PC-9 (cell line): ENCODE measurements at regions not wholly inside any gene's neighbourhood (a gene's known extent, or its start where the extent isn't known, plus 50 kb on each side); places are given as distances from the start of the nearest gene placed in this dataset.

Source experiments
- BruUV-seq: library from RNA; stranded (reverse); fragments of 400-500 nt; replicated peaks from 2 replicates; lab custom pipeline; 2021; lab: Mats Ljungman, UMichigan
- CTCF ChIA-PET: fragments of 300-600 bp; sonication (Branson Sonifier 250); formaldehyde crosslinking; loops from one replicate; lab custom pipeline; 2022; ENCODE audit warnings: antibody characterized with exemption; lab: Charles Lee
- POLR2A ChIA-PET: fragments of 300-600 bp; sonication (Branson Sonifier 250); formaldehyde crosslinking; loops from one replicate; lab custom pipeline; 2022; ENCODE audit warnings: antibody characterized with exemption; ENCODE audit not compliant: unreplicated experiment; lab: Charles Lee
- DNase-seq, 2 experiments: peaks; one replicate each; pipeline versions ENCODE4 v3.0.0 to v3.0.0-alpha.2; 2015 to 2022; ENCODE audit warnings: mixed read lengths in 1 of 2
- H2AFZ ChIP-seq: fragments of 200-600 bp; sonication (generic); 2 replicates; pipeline ENCODE4 v1.8.1; 2017; ENCODE audit warnings: antibody characterized with exemption
- H3F3A ChIP-seq: fragments of 200-600 bp; sonication (generic); 2 replicates; pipeline ENCODE4 v1.8.1; 2017; ENCODE audit warnings: antibody characterized with exemption, mild to moderate bottlenecking, low read depth; ENCODE audit not compliant: insufficient read depth
- H3K27ac ChIP-seq: fragments of 200-600 bp; sonication (generic); 2 replicates; pipeline ENCODE4 v1.6.1; 2016; ENCODE audit warnings: mixed run types
- H3K27me3 ChIP-seq: fragments of 200-600 bp; sonication (generic); 2 replicates; pipeline ENCODE4 v1.6.1; 2016; ENCODE audit warnings: low read depth, mixed run types; ENCODE audit not compliant: insufficient read depth
- H3K36me3 ChIP-seq: fragments of 200-600 bp; sonication (generic); 2 replicates; pipeline ENCODE4 v1.6.1; 2016; ENCODE audit warnings: low read depth, mixed run types
- H3K4me1 ChIP-seq: fragments of 200-600 bp; sonication (generic); replicated peaks from 2 replicates; pipeline ENCODE4 v1.6.1; 2016; ENCODE audit warnings: mixed run types; ENCODE audit not compliant: insufficient read depth
- H3K4me2 ChIP-seq: fragments of 200-600 bp; sonication (generic); 2 replicates; pipeline ENCODE4 v1.6.1; 2017; ENCODE audit warnings: mixed run types
- H3K4me3 ChIP-seq: fragments of 200-600 bp; sonication (generic); 2 replicates; pipeline ENCODE4 v1.6.1; 2016; ENCODE audit warnings: mixed run types
- H3K79me2 ChIP-seq: fragments of 200-600 bp; sonication (generic); 2 replicates; pipeline ENCODE4 v1.6.1; 2017; ENCODE audit warnings: low read depth, mixed run types
- H3K9me2 ChIP-seq: fragments of 200-600 bp; sonication (generic); 2 replicates; pipeline ENCODE4 v1.8.1; 2017; ENCODE audit warnings: mild to moderate bottlenecking; ENCODE audit not compliant: insufficient read depth
- H3K9me3 ChIP-seq: fragments of 200-600 bp; sonication (generic); 2 replicates; pipeline ENCODE4 v1.8.1; 2016; ENCODE audit warnings: low read depth; ENCODE audit not compliant: insufficient read depth
- H4K20me1 ChIP-seq: fragments of 200-600 bp; sonication (generic); 2 replicates; pipeline ENCODE4 v1.8.1; 2017; ENCODE audit not compliant: insufficient read depth
- CTCF ChIP-seq: fragments of 200-600 bp; sonication (generic); conservative IDR thresholded peaks from 2 replicates; pipeline ENCODE4 v1.6.1; 2017; ENCODE audit warnings: mixed run types, antibody characterized with exemption, mild to moderate bottlenecking, moderate library complexity
- EZH2 ChIP-seq: fragments of 200-600 bp; sonication (generic); IDR thresholded peaks from 2 replicates; pipeline ENCODE4 v1.8.0; 2017; ENCODE audit warnings: antibody characterized with exemption, low read depth
- intact Hi-C: fragments of 100-400 bp; cut with micrococcal nuclease; formaldehyde crosslinking; loops from one replicate; pipeline ENCODE4 v1.10.0; 2022; ENCODE audit not compliant: unreplicated experiment

GRCh38 chr14:61934385-61934784, 172.2 kb downstream of the SNAPC1 start:
- H3K79me2 ChIP-seq = peaks cover 12% of the 10 kb centered on the region
- H3K27me3 ChIP-seq = no peaks in the 10 kb centered on the region
- intact Hi-C loops = no loop called here
- H2AFZ ChIP-seq = no peak overlapping the region
- H4K20me1 ChIP-seq = no peaks in the 10 kb centered on the region
- ChIA-PET POLR2A (no interaction called here), CTCF (no interaction called here)
- H3K9me3 ChIP-seq = peaks cover 6% of the 10 kb centered on the region
- no peak for TF ChIP-seq CTCF
- TF ChIP-seq EZH2 = no peak
- H3K4me1 ChIP-seq = peaks cover 14% of the 10 kb centered on the region
- peak in 1 of 2 experiments; percentile 48 for DNase-seq
- H3K4me3 ChIP-seq = no peak overlapping the region
- H3F3A ChIP-seq = no peaks in the 10 kb centered on the region
- no TSS peak for BruUV-seq
- H3K36me3 ChIP-seq = no peaks in the 10 kb centered on the region
- no peak overlapping the region for H3K27ac ChIP-seq
- H3K9me2 ChIP-seq = no peaks in the 10 kb centered on the region
- H3K4me2 ChIP-seq = no peak overlapping the region

- Histone ChIP-seq H3K4me2 (no peak overlapping the region), H3K79me2 (no peaks in the 10 kb centered on the region), H3F3A (no peaks in the 10 kb centered on the region), H3K27me3 (no peaks in the 10 kb centered on the region), H3K27ac (no peak overlapping the region), H4K20me1 (no peaks in the 10 kb centered on the region), H3K9me2 (peaks cover 4% of the 10 kb centered on the region; the same call in 1 of the 2 replicates), H3K36me3 (no peaks in the 10 kb centered on the region), H2AFZ (no peak overlapping the region), H3K4me3 (no peak overlapping the region), H3K4me1 (no peaks in the 10 kb centered on the region), H3K9me3 (no peaks in the 10 kb centered on the region)
- no peak for TF ChIP-seq CTCF
- no peak for TF ChIP-seq EZH2
- ChIA-PET POLR2A (no interaction called here), CTCF (no interaction called here)
- DNase-seq = no peak
- intact Hi-C loops = loop anchor here (5.0 kb wide), 1 partner anchor 93 kb away; no protein-coding TSS in a partner anchor
- no TSS peak for BruUV-seq
Observed at GRCh38 chr14:61939776-61940175, 177.6 kb downstream of the SNAPC1 start.

- intact Hi-C loops = loop anchor here (5.0 kb wide), 1 partner anchor 91 kb away; no protein-coding TSS in a partner anchor
- H3K4me1 ChIP-seq = no peaks in the 10 kb centered on the region
- H3K36me3 ChIP-seq = no peaks in the 10 kb centered on the region
- DNase-seq = peak in 1 of 2 experiments; percentile 41
- no peaks in the 10 kb centered on the region for H4K20me1 ChIP-seq
- H2AFZ ChIP-seq = no peak overlapping the region
- H3K27ac ChIP-seq = no peak overlapping the region
- TF ChIP-seq EZH2 = no peak
- TF ChIP-seq CTCF = no peak
- ChIA-PET CTCF (interaction anchor here (0.5 kb wide), 1 partner anchor 666 kb away, joined by 3 read pairs; no protein-coding TSS in a partner anchor), POLR2A (no interaction called here)
- peaks cover 4% of the 10 kb centered on the region; the same call in 1 of the 2 replicates for H3K9me2 ChIP-seq
- no peaks in the 10 kb centered on the region for H3F3A ChIP-seq
- no peak overlapping the region for H3K4me3 ChIP-seq
- H3K27me3 ChIP-seq = no peaks in the 10 kb centered on the region
- H3K4me2 ChIP-seq = no peak overlapping the region
- no peaks in the 10 kb centered on the region for H3K79me2 ChIP-seq
- no TSS peak for BruUV-seq
- no peaks in the 10 kb centered on the region for H3K9me3 ChIP-seq
Observed at GRCh38 chr14:61940666-61941420, 178.6 kb downstream of the SNAPC1 start.
